ENCODE measurements at regions not wholly inside any gene's neighbourhood (a gene's known extent, or its start where the extent isn't known, plus 50 kb on each side); places are given as distances from the start of the nearest gene placed in this dataset.
A peak's percentile ranks its signal among the peaks of the same experiment; 100 is the strongest.

DNA sequence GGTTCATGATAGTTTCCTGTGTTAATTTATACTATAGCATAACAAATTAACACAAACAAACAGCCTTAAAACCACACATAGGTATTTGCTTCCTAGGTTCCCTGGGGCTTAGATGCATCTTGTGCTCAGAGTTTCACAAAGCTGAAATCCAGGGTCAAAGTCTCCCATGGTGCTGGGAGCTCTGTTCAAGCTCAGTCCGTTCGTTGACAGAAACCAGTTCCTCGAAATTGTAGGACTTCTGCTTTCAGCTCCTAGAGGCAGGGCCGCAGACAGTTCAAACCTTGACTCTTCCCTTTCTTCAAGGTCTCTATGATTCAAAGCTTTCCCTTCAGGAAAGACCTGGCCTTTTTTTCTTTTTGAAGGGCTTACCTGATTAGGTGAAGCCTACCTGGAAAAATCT is 90.5 kb downstream of the VSTM2A start (continued):
- no peak for TF ChIP-seq CTCF (IDR thresholded peaks at IDR 0.05)

DNA sequence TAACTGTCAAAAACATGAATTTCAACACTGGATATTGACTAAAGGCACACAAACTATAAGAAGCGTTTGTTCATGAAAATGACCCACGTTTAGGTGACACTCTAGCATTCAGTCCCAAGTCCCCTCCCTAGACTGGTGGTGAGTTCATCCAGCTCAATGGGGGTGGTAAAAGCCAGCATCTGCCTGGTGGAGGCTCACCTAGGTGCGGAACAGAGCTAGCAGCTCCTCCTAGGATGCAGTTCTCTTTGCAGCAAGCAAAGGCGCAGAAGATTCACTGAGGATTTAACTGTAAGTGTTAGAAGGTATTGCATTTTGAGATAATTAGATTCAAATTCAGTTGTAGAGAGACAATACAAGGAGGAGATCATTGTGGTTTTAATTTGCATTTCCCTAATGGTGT is 87.6 kb downstream of the VSTM2A start:
- ChIA-PET CTCF (interaction anchor here (1.1 kb wide), 1 partner anchor 79 kb away, joined by 3 read pairs; no protein-coding TSS in a partner anchor), POLR2A (no interaction called here)
- no peak overlapping the region for H3K4me3 Mint-ChIP-seq
- peaks cover 19% of the 10 kb centered on the region for H3K36me3 Mint-ChIP-seq
- H3K27ac Mint-ChIP-seq: peak overlapping the region; percentile 20
- ATAC-seq (peak; percentile 96), DNase-seq (ENCODE audit: low spot score) (no peak)
- no peaks in the 10 kb centered on the region for H3K27me3 Mint-ChIP-seq (ENCODE audit: low read depth)
- no peak for TF ChIP-seq CREM (CRISPR knock-in tag; IDR thresholded peaks at IDR 0.05)
- TF ChIP-seq, protein P1, sequence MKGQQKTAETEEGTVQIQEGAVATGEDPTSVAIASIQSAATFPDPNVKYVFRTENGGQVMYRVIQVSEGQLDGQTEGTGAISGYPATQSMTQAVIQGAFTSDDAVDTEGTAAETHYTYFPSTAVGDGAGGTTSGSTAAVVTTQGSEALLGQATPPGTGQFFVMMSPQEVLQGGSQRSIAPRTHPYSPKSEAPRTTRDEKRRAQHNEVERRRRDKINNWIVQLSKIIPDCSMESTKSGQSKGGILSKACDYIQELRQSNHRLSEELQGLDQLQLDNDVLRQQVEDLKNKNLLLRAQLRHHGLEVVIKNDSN (CRISPR knock-in tag; IDR thresholded peaks at IDR 0.05): no peak
- peak; percentile 87 for TF ChIP-seq ZNF121 (CRISPR knock-in tag; IDR thresholded peaks at IDR 0.05)
- no peak for TF ChIP-seq HMGA2 (CRISPR knock-in tag; IDR thresholded peaks at IDR 0.05)
- peaks cover 25% of the 10 kb centered on the region for H3K9me3 Mint-ChIP-seq
- peaks cover 28% of the 10 kb centered on the region for H3K4me1 Mint-ChIP-seq

DNA sequence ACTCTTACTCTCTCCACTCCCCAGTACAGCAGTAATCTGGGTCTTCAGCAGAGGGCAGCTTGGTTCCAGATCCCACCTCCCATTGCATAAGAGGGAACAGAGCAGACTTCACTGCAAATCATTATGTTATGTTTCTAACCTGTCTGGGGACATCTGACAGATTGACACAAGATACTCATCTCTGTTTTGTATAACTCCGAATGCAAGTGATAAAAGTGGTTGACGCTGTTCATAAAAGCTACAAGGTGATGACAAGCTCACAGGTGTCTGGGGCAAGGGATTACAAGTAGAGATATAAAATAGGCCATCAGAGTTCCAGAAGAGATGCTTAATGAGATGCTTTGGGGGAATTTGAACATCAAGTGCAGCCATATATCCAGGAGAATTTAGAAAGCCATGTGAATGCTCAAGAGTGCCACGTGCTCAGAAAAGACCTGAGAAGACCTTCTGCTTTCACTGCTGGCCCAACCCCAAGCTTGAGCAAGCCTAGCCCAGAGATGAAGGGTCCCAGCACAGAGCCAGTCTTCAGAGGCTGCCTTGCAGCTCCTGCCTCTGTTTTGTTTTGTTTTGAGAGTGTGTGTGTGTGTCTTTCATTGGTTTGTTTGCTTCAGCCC is 80.6 kb downstream of the VSTM2A start:
- POLR2A ChIA-PET: no interaction called here

More for the DNA sequence above, 80.6 kb downstream of the VSTM2A start:
- Mint-ChIP-seq H3K9me3 (peaks cover 17% of the 10 kb centered on the region), H3K4me1 (no peaks in the 10 kb centered on the region), H3K27ac (no peak overlapping the region), H3K36me3 (peaks cover 10% of the 10 kb centered on the region; the same call in 1 of the 2 replicates), H3K4me3 (no peak overlapping the region), H3K27me3 (ENCODE audit: low read depth) (no peaks in the 10 kb centered on the region)
- ATAC-seq (no peak; the same call in 1 of the 2 replicates), DNase-seq (ENCODE audit: low spot score) (no peak)
- TF ChIP-seq ESRRA (CRISPR knock-in tag; IDR thresholded peaks at IDR 0.05; ENCODE audit: borderline replicate concordance) (no peak), JUN (CRISPR knock-in tag; IDR thresholded peaks at IDR 0.05) (no peak)
- TF ChIP-seq, protein P2, sequence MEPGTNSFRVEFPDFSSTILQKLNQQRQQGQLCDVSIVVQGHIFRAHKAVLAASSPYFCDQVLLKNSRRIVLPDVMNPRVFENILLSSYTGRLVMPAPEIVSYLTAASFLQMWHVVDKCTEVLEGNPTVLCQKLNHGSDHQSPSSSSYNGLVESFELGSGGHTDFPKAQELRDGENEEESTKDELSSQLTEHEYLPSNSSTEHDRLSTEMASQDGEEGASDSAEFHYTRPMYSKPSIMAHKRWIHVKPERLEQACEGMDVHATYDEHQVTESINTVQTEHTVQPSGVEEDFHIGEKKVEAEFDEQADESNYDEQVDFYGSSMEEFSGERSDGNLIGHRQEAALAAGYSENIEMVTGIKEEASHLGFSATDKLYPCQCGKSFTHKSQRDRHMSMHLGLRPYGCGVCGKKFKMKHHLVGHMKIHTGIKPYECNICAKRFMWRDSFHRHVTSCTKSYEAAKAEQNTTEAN (CRISPR knock-in tag; IDR thresholded peaks at IDR 0.05): no peak
- TF ChIP-seq, protein P3, sequence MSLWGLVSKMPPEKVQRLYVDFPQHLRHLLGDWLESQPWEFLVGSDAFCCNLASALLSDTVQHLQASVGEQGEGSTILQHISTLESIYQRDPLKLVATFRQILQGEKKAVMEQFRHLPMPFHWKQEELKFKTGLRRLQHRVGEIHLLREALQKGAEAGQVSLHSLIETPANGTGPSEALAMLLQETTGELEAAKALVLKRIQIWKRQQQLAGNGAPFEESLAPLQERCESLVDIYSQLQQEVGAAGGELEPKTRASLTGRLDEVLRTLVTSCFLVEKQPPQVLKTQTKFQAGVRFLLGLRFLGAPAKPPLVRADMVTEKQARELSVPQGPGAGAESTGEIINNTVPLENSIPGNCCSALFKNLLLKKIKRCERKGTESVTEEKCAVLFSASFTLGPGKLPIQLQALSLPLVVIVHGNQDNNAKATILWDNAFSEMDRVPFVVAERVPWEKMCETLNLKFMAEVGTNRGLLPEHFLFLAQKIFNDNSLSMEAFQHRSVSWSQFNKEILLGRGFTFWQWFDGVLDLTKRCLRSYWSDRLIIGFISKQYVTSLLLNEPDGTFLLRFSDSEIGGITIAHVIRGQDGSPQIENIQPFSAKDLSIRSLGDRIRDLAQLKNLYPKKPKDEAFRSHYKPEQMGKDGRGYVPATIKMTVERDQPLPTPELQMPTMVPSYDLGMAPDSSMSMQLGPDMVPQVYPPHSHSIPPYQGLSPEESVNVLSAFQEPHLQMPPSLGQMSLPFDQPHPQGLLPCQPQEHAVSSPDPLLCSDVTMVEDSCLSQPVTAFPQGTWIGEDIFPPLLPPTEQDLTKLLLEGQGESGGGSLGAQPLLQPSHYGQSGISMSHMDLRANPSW (CRISPR knock-in tag; conservative IDR thresholded peaks at IDR 0.05; ENCODE audit: low read depth): no peak
- CTCF ChIA-PET: interaction anchor here (0.7 to 1.1 kb wide), 2 partner anchors 41 to 54 kb away, joined by 3 read pairs; no protein-coding TSS in a partner anchor

All from WTC11 (cell line).